NCI-H2196 (cell line): ENCODE measurements at regions not wholly inside any gene's neighbourhood (a gene's known extent, or its start where the extent isn't known, plus 50 kb on each side); places are given as distances from the start of the nearest gene placed in this dataset.

Experiments
- DNase-seq: peaks from one replicate; lab custom pipeline; 2025; ENCODE audit not compliant: unreplicated experiment; lab: John Stamatoyannopoulos, UW

GRCh38 chr6:54057058-54057457, 54.2 kb upstream of the MLIP start:
- no peak for DNase-seq

- DNase-seq: no peak
Observed at GRCh38 chr6:54058236-54058635, 53.0 kb upstream of the MLIP start.

- no peak for DNase-seq
Observed at GRCh38 chr6:54059683-54060082, 51.6 kb upstream of the MLIP start.

GRCh38 chr6:54060286-54060685, 51.0 kb upstream of the MLIP start:
- no peak for DNase-seq
